HT1080 (cell line): ENCODE measurements at regions not wholly inside any gene's neighbourhood (a gene's known extent, or its start where the extent isn't known, plus 50 kb on each side); places are given as distances from the start of the nearest gene placed in this dataset.

Experiments used
- DNase-seq: peaks from one replicate; pipeline ENCODE4 v3.0.0-alpha.2; 2015; ENCODE audit warnings: low read depth

- no peak for DNase-seq
These were observed 260.7 kb downstream of the KLF6 start for GRCh38 chr10:3524086-3524960.

GRCh38 chr10:3523309-3524050 lies 261.5 kb downstream of the KLF6 start:
- DNase-seq = no peak

GRCh38 chr10:3516923-3517255 lies 268.1 kb downstream of the KLF6 start:
- no peak for DNase-seq

- DNase-seq = no peak
These were observed 268.6 kb downstream of the KLF6 start for GRCh38 chr10:3516234-3516922.

GRCh38 chr10:3514691-3515090 lies 270.3 kb downstream of the KLF6 start:
- no peak for DNase-seq

- no peak for DNase-seq
These were observed 272.7 kb downstream of the KLF6 start for GRCh38 chr10:3512263-3512662.

GRCh38 chr10:3511483-3511882 lies 273.5 kb downstream of the KLF6 start:
- no peak for DNase-seq

- no peak for DNase-seq
These were observed 274.3 kb downstream of the KLF6 start for GRCh38 chr10:3510741-3511140.

GRCh38 chr10:3509355-3509754 lies 275.7 kb downstream of the KLF6 start:
- DNase-seq = no peak

- no peak for DNase-seq
These were observed 281.7 kb downstream of the KLF6 start for GRCh38 chr10:3503299-3503698.

GRCh38 chr10:3502673-3503072 lies 282.3 kb downstream of the KLF6 start:
- no peak for DNase-seq

GRCh38 chr10:3500408-3500856 lies 284.6 kb downstream of the KLF6 start:
- DNase-seq = no peak

- no peak for DNase-seq
These were observed 285.9 kb downstream of the KLF6 start for GRCh38 chr10:3499120-3499519.

GRCh38 chr10:3497581-3497980 lies 287.4 kb downstream of the KLF6 start:
- DNase-seq = no peak

GRCh38 chr10:3496138-3496537 lies 288.9 kb downstream of the KLF6 start:
- DNase-seq = no peak

GRCh38 chr10:3495281-3495680 lies 289.7 kb downstream of the KLF6 start:
- DNase-seq = no peak

- DNase-seq = no peak
These were observed 290.2 kb downstream of the KLF6 start for GRCh38 chr10:3494838-3495230.

GRCh38 chr10:3494131-3494837 lies 290.7 kb downstream of the KLF6 start:
- DNase-seq = no peak

- no peak for DNase-seq
These were observed 291.4 kb downstream of the KLF6 start for GRCh38 chr10:3493621-3494020.

GRCh38 chr10:3491571-3491970 lies 293.4 kb downstream of the KLF6 start:
- DNase-seq = no peak

GRCh38 chr10:3487228-3487627 lies 297.8 kb downstream of the KLF6 start:
- DNase-seq = no peak
